Inferior parietal cortex (tissue), 1 donor: ENCODE measurements at regions not wholly inside any gene's neighbourhood (a gene's known extent, or its start where the extent isn't known, plus 50 kb on each side); places are given as distances from the start of the nearest gene placed in this dataset.

ENCODE experiments used
- DNase-seq: peaks from one replicate; pipeline ENCODE4 v3.0.0-alpha.2; 2016; ENCODE audit errors: extremely low spot score

GRCh38 chr10:126783806-126784557 lies 113.5 kb upstream of the C10orf90 start:
- DNase-seq: no peak

- DNase-seq: no peak
Observed at GRCh38 chr10:126787201-126787600, 116.7 kb upstream of the C10orf90 start.

- no peak for DNase-seq
Observed at GRCh38 chr10:126795318-126795717, 109.9 kb upstream of the DOCK1 start.

GRCh38 chr10:126798649-126799048 lies 106.6 kb upstream of the DOCK1 start:
- no peak for DNase-seq

GRCh38 chr10:126803394-126803793 lies 101.8 kb upstream of the DOCK1 start:
- no peak for DNase-seq

GRCh38 chr10:126804396-126804795 lies 100.8 kb upstream of the DOCK1 start:
- DNase-seq: no peak

- DNase-seq: no peak
Observed at GRCh38 chr10:126806498-126806897, 98.7 kb upstream of the DOCK1 start.

GRCh38 chr10:126806991-126807702 lies 98.1 kb upstream of the DOCK1 start:
- DNase-seq: no peak

GRCh38 chr10:126808103-126808502 lies 97.1 kb upstream of the DOCK1 start:
- no peak for DNase-seq

GRCh38 chr10:126813432-126813831 lies 91.8 kb upstream of the DOCK1 start:
- no peak for DNase-seq

GRCh38 chr10:126833542-126833941 lies 71.7 kb upstream of the DOCK1 start:
- DNase-seq: no peak

GRCh38 chr10:126836009-126836408 lies 69.2 kb upstream of the DOCK1 start:
- DNase-seq: no peak

- DNase-seq: peak; percentile 13
Observed at GRCh38 chr10:126838316-126838715, 66.9 kb upstream of the DOCK1 start.

GRCh38 chr10:126839094-126839761 lies 66.0 kb upstream of the DOCK1 start:
- peak; percentile 82 for DNase-seq

GRCh38 chr10:126840576-126841135 lies 64.6 kb upstream of the DOCK1 start:
- no peak for DNase-seq

GRCh38 chr10:126841341-126841895 lies 63.8 kb upstream of the DOCK1 start:
- DNase-seq: no peak

- no peak for DNase-seq
Observed at GRCh38 chr10:126842356-126842755, 62.9 kb upstream of the DOCK1 start.

GRCh38 chr10:126842836-126843235 lies 62.4 kb upstream of the DOCK1 start:
- no peak for DNase-seq

GRCh38 chr10:126843299-126843934 lies 61.8 kb upstream of the DOCK1 start:
- no peak for DNase-seq

- DNase-seq: no peak
Observed at GRCh38 chr10:126844406-126844805, 60.8 kb upstream of the DOCK1 start.

GRCh38 chr10:126846469-126846868 lies 58.8 kb upstream of the DOCK1 start:
- no peak for DNase-seq

GRCh38 chr10:126846959-126847358 lies 58.3 kb upstream of the DOCK1 start:
- DNase-seq: no peak
